Activated CD8-positive, alpha-beta T cell treated with anti-CD3 and anti-CD28 coated beads, Interleukin-2, amount 10 ng/mL, durations not matched to agents 7 days and 5 days (primary cell): ENCODE measurements at regions not wholly inside any gene's neighbourhood (a gene's known extent, or its start where the extent isn't known, plus 50 kb on each side); places are given as distances from the start of the nearest gene placed in this dataset.
"Not testable (repeated sequence)": the region's sequence is repeated elsewhere in the genome, so short reads cannot be mapped to it uniquely, and the experiment has no call there.

Experiments
- ATAC-seq: fragments of 150-1000 bp; cut with Tn5 transposase; one replicate; pipeline ENCODE4 v1.10.0; 2021; ENCODE audit warnings: moderate library complexity
- CTCF ChIA-PET: fragments of 350-600 bp; sonication (Branson Sonifier 250); formaldehyde crosslinking; loops from one replicate; lab custom pipeline; 2021; ENCODE audit warnings: antibody characterized with exemption; lab: Charles Lee
- POLR2A ChIA-PET: fragments of 350-600 bp; sonication (Branson Sonifier 250); formaldehyde crosslinking; loops from one replicate; lab custom pipeline; 2021; ENCODE audit warnings: antibody characterized with exemption; lab: Charles Lee
- DNase-seq: peaks from one replicate; pipeline ENCODE4 v3.0.0-alpha.2; 2020
- H3K27ac Mint-ChIP-seq: one replicate; pipeline ENCODE4 v1.8.0; 2021; ENCODE audit warnings: mild to moderate bottlenecking, mixed read lengths
- H3K27me3 Mint-ChIP-seq: one replicate; pipeline ENCODE4 v1.8.0; 2021; ENCODE audit warnings: low read depth, mixed read lengths
- H3K36me3 Mint-ChIP-seq: one replicate; pipeline ENCODE4 v1.8.0; 2021; ENCODE audit warnings: low read depth, mixed read lengths
- H3K4me1 Mint-ChIP-seq: one replicate; pipeline ENCODE4 v1.8.0; 2021; ENCODE audit warnings: low read depth, mixed read lengths
- H3K4me3 Mint-ChIP-seq: one replicate; pipeline ENCODE4 v1.8.0; 2021; ENCODE audit warnings: mild to moderate bottlenecking, mixed read lengths
- H3K9me3 Mint-ChIP-seq: one replicate; pipeline ENCODE4 v1.8.0; 2022; ENCODE audit warnings: mixed read lengths; ENCODE audit not compliant: insufficient read depth

- H3K4me1 Mint-ChIP-seq, H3K27ac Mint-ChIP-seq, ATAC-seq, CTCF ChIA-PET, H3K9me3 Mint-ChIP-seq, H3K36me3 Mint-ChIP-seq, DNase-seq, H3K27me3 Mint-ChIP-seq, H3K4me3 Mint-ChIP-seq, POLR2A ChIA-PET: not testable (repeated sequence)
Observed at GRCh38 chr4:154907345-154908045, 126.4 kb downstream of the RBM46 start.

GRCh38 chr4:154908168-154908567, 127.1 kb downstream of the RBM46 start:
- ChIA-PET POLR2A (no interaction called here), CTCF (no interaction called here)
- DNase-seq (no peak), ATAC-seq (no peak)
- no peaks in the 10 kb centered on the region for H3K27me3 Mint-ChIP-seq
- H3K9me3 Mint-ChIP-seq: no peaks in the 10 kb centered on the region
- H3K4me1 Mint-ChIP-seq: no peaks in the 10 kb centered on the region
- no peaks in the 10 kb centered on the region for H3K36me3 Mint-ChIP-seq
- H3K27ac Mint-ChIP-seq: no peak overlapping the region
- no peak overlapping the region for H3K4me3 Mint-ChIP-seq

- no peak overlapping the region for H3K4me3 Mint-ChIP-seq
- H3K4me1 Mint-ChIP-seq: no peaks in the 10 kb centered on the region
- CTCF ChIA-PET: no interaction called here
- no peaks in the 10 kb centered on the region for H3K9me3 Mint-ChIP-seq
- H3K27me3 Mint-ChIP-seq: peaks cover 2% of the 10 kb centered on the region
- POLR2A ChIA-PET: no interaction called here
- no peak for ATAC-seq
- DNase-seq: no peak
- H3K27ac Mint-ChIP-seq: no peak overlapping the region
- no peaks in the 10 kb centered on the region for H3K36me3 Mint-ChIP-seq
Observed at GRCh38 chr4:154911097-154911496, 130.0 kb downstream of the RBM46 start.

- CTCF ChIA-PET: no interaction called here
- ATAC-seq (no peak), DNase-seq (no peak)
- Mint-ChIP-seq H3K27ac (no peak overlapping the region), H3K9me3 (no peaks in the 10 kb centered on the region), H3K4me3 (no peak overlapping the region), H3K4me1 (no peaks in the 10 kb centered on the region), H3K36me3 (no peaks in the 10 kb centered on the region), H3K27me3 (peaks cover 2% of the 10 kb centered on the region)
- POLR2A ChIA-PET: no interaction called here
Observed at GRCh38 chr4:154911608-154912098, 130.6 kb downstream of the RBM46 start.

- ATAC-seq (no peak), DNase-seq (no peak)
- H3K9me3 Mint-ChIP-seq: no peaks in the 10 kb centered on the region
- H3K27ac Mint-ChIP-seq: no peak overlapping the region
- H3K4me3 Mint-ChIP-seq: no peak overlapping the region
- CTCF ChIA-PET: no interaction called here
- H3K4me1 Mint-ChIP-seq: no peaks in the 10 kb centered on the region
- POLR2A ChIA-PET: no interaction called here
- H3K36me3 Mint-ChIP-seq: no peaks in the 10 kb centered on the region
- H3K27me3 Mint-ChIP-seq: peaks cover 2% of the 10 kb centered on the region
Observed at GRCh38 chr4:154916068-154916467, 135.0 kb downstream of the RBM46 start.

- Mint-ChIP-seq H3K4me1 (no peaks in the 10 kb centered on the region), H3K4me3 (no peak overlapping the region), H3K36me3 (no peaks in the 10 kb centered on the region), H3K9me3 (no peaks in the 10 kb centered on the region), H3K27ac (no peak overlapping the region), H3K27me3 (no peaks in the 10 kb centered on the region)
- ChIA-PET CTCF (no interaction called here), POLR2A (no interaction called here)
- DNase-seq (no peak), ATAC-seq (no peak)
Observed at GRCh38 chr4:154927126-154927680, 146.1 kb downstream of the RBM46 start.

GRCh38 chr4:154928640-154929257, 147.7 kb downstream of the RBM46 start:
- ChIA-PET CTCF (no interaction called here), POLR2A (no interaction called here)
- Mint-ChIP-seq H3K4me3 (no peak overlapping the region), H3K27ac (no peak overlapping the region), H3K36me3 (no peaks in the 10 kb centered on the region), H3K27me3 (no peaks in the 10 kb centered on the region), H3K4me1 (no peaks in the 10 kb centered on the region), H3K9me3 (no peaks in the 10 kb centered on the region)
- DNase-seq: no peak
- ATAC-seq: no peak

GRCh38 chr4:154936873-154937272, 155.8 kb downstream of the RBM46 start:
- H3K36me3 Mint-ChIP-seq: no peaks in the 10 kb centered on the region

GRCh38 chr4:154939851-154940250, 158.8 kb downstream of the RBM46 start:
- ATAC-seq (no peak), DNase-seq (no peak)
- Mint-ChIP-seq H3K4me1 (no peaks in the 10 kb centered on the region), H3K36me3 (no peaks in the 10 kb centered on the region), H3K9me3 (no peaks in the 10 kb centered on the region), H3K27ac (no peak overlapping the region), H3K4me3 (no peak overlapping the region), H3K27me3 (no peaks in the 10 kb centered on the region)
- CTCF ChIA-PET: no interaction called here
- POLR2A ChIA-PET: no interaction called here

More at GRCh38 chr4:154936873-154937272, 155.8 kb downstream of the RBM46 start:
- POLR2A ChIA-PET: no interaction called here
- H3K4me3 Mint-ChIP-seq: no peak overlapping the region
- no peak overlapping the region for H3K27ac Mint-ChIP-seq
- no peaks in the 10 kb centered on the region for H3K27me3 Mint-ChIP-seq
- CTCF ChIA-PET: no interaction called here
- ATAC-seq (no peak), DNase-seq (no peak)
- H3K4me1 Mint-ChIP-seq: no peaks in the 10 kb centered on the region
- H3K9me3 Mint-ChIP-seq: no peaks in the 10 kb centered on the region

GRCh38 chr4:154942176-154942575, 161.1 kb downstream of the RBM46 start:
- DNase-seq (no peak), ATAC-seq (no peak)
- ChIA-PET POLR2A (no interaction called here), CTCF (no interaction called here)
- H3K9me3 Mint-ChIP-seq: no peaks in the 10 kb centered on the region
- no peaks in the 10 kb centered on the region for H3K4me1 Mint-ChIP-seq
- H3K27ac Mint-ChIP-seq: no peak overlapping the region
- H3K36me3 Mint-ChIP-seq: no peaks in the 10 kb centered on the region
- no peaks in the 10 kb centered on the region for H3K27me3 Mint-ChIP-seq
- no peak overlapping the region for H3K4me3 Mint-ChIP-seq

GRCh38 chr4:154944996-154945395, 163.9 kb downstream of the RBM46 start:
- H3K4me3 Mint-ChIP-seq: no peak overlapping the region
- ATAC-seq (no peak), DNase-seq (no peak)
- H3K36me3 Mint-ChIP-seq: no peaks in the 10 kb centered on the region
- H3K27ac Mint-ChIP-seq: no peak overlapping the region
- CTCF ChIA-PET: no interaction called here
- POLR2A ChIA-PET: no interaction called here
- H3K4me1 Mint-ChIP-seq: no peaks in the 10 kb centered on the region
- no peaks in the 10 kb centered on the region for H3K9me3 Mint-ChIP-seq
- H3K27me3 Mint-ChIP-seq: no peaks in the 10 kb centered on the region

GRCh38 chr4:154946113-154946512, 165.0 kb downstream of the RBM46 start:
- DNase-seq (no peak), ATAC-seq (no peak)
- Mint-ChIP-seq H3K4me3 (no peak overlapping the region), H3K9me3 (no peaks in the 10 kb centered on the region), H3K27me3 (no peaks in the 10 kb centered on the region), H3K27ac (no peak overlapping the region), H3K36me3 (no peaks in the 10 kb centered on the region), H3K4me1 (no peaks in the 10 kb centered on the region)
- ChIA-PET POLR2A (no interaction called here), CTCF (no interaction called here)
